Fibroblast of villous mesenchyme (primary cell): ENCODE measurements at regions not wholly inside any gene's neighbourhood (a gene's known extent, or its start where the extent isn't known, plus 50 kb on each side); places are given as distances from the start of the nearest gene placed in this dataset.

Source experiments
- DNase-seq: peaks from one replicate; pipeline ENCODE4 v3.0.0-alpha.2; 2010; ENCODE audit warnings: low read depth
- H3K4me3 ChIP-seq: 2 replicates; pipeline ENCODE4 v1.5.1; 2011; ENCODE audit warnings: low read depth, mild to moderate bottlenecking, low read length
- CTCF ChIP-seq: IDR thresholded peaks from 2 replicates; pipeline ENCODE4 v1.5.1; 2012; ENCODE audit warnings: low read depth, mild to moderate bottlenecking, low read length; ENCODE audit not compliant: insufficient read depth

GRCh38 chrX:39195156-39195555, 393.9 kb downstream of the MID1IP1 start:
- TF ChIP-seq CTCF = no peak
- no peak overlapping the region for H3K4me3 ChIP-seq

GRCh38 chrX:39196192-39197102, 395.2 kb downstream of the MID1IP1 start:
- no peak for TF ChIP-seq CTCF
- peak; percentile 37 for DNase-seq
- no peak overlapping the region for H3K4me3 ChIP-seq

More at GRCh38 chrX:39195156-39195555, 393.9 kb downstream of the MID1IP1 start:
- DNase-seq = no peak

- TF ChIP-seq CTCF = no peak
- peak; percentile 6 for DNase-seq
- H3K4me3 ChIP-seq = no peak overlapping the region
Measured at GRCh38 chrX:39199429-39199828, 398.2 kb downstream of the MID1IP1 start.

- DNase-seq = peak; percentile 5
Measured at GRCh38 chrX:39201305-39201990, 400.2 kb downstream of the MID1IP1 start.

GRCh38 chrX:39202641-39203040, 401.4 kb downstream of the MID1IP1 start:
- TF ChIP-seq CTCF = no peak
- no peak overlapping the region for H3K4me3 ChIP-seq
- DNase-seq = no peak

More at GRCh38 chrX:39201305-39201990, 400.2 kb downstream of the MID1IP1 start:
- no peak for TF ChIP-seq CTCF
- H3K4me3 ChIP-seq = no peak overlapping the region

- no peak for TF ChIP-seq CTCF
- no peak overlapping the region for H3K4me3 ChIP-seq
- no peak for DNase-seq
Measured at GRCh38 chrX:39203427-39203826, 402.2 kb downstream of the MID1IP1 start.
